HG03280 (cell line): ENCODE measurements at regions not wholly inside any gene's neighbourhood (a gene's known extent, or its start where the extent isn't known, plus 50 kb on each side); places are given as distances from the start of the nearest gene placed in this dataset.
"Not testable (repeated sequence)": the region's sequence is repeated elsewhere in the genome, so short reads cannot be mapped to it uniquely, and the experiment has no call there.

Experiments
- ATAC-seq: cut with Tn5 transposase; IDR thresholded peaks from one replicate; pipeline ENCODE4 v1.9.1; 2021; ENCODE audit warnings: mild to moderate bottlenecking, moderate library complexity; ENCODE audit not compliant: unreplicated experiment

DNA sequence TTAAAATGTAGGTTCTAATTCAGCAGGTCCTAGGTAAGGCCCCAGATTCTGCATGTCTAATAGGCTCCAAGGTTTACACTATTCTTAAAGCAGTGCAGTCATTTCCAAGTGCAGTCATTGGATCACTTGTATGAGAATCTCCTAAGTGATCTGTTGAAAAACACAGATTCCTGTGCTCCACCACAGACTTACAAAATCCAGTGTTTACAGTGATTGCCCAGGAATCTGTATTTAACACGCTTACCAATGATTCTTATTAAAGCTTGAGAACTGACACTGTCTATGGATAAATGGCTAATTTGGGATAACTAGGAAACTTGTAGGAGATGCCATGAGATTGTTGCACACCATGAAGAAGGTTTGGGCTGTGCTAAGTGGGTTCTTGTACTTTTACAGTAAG, 104.6 kb upstream of the PLEKHG1 start:
- no peak for ATAC-seq

DNA sequence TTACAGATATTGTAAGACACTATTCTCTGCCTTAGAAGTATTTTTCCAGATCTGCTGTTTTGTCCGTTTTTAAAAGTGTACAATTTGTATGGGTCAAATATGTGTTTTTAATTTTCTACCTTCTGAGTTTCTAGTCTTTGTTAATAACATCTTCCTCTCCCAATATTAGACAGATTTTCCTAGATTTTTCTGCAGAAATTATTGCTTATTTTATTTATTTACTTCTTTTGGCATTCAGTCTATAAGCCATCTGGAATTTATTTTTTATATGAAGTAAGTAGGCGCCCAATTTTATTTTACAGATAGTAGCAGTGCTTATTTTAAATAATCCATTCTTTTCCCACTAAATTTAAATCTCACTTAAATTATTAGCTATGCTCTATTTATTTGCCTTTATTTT, 103.1 kb upstream of the PLEKHG1 start:
- ATAC-seq: no peak

GRCh38 chr6:150499882-150500312, 99.8 kb upstream of the PLEKHG1 start:
- no peak for ATAC-seq

GRCh38 chr6:150500568-150500967, 99.1 kb upstream of the PLEKHG1 start:
- not testable (repeated sequence) for ATAC-seq

DNA sequence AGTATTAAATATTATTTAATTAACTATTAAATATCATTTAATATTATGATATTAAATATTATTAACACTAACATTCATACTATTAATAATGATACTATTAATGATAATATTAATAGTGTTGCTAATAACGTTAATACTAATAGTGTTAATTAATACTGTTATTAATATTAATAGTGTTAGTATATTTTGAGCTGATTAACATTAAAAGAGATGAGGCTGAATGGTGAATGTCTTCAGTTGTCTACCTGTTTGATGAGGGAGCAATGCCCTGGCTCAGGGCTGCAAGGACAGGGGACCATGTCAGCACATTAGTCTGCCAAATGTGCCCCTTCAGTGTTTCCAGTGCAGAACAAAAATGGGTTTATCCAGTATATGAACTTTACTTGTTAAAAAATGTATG, 96.6 kb upstream of the PLEKHG1 start:
- no peak for ATAC-seq

DNA sequence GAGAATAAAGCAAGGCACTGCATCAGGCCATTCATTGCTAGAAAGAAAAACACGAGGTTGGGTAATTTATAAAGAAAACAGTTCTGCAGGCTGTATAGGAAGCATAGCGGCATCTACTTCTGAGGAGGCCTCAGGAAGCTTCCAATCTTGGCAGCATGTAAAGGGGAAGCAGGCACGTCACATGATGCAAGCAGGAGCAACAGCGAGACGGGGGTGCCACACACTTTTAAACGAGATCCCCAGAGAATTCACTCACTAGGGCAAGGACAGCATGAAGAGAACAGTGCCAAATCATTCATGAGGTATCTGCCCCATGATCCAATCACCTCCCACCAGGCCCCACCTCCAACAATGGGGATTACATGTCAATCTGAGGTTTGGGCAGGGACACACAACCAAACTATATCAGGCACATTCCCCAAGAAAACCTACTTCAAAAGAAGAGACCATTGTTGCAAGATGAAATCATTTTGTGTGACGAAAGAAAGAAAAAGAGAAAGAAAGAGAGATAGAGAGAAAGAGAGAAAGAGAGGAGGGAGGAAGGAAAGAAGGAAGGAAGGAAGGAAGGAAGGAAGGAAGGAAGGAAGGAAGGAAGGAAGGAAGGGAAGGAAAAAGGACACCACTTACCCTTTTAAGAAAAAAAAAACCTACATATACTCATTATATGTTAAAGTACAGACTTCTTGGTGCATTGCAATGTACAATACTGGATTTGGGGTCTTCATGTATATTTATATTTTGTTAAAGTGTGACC, 95.9 kb upstream of the PLEKHG1 start:
- ATAC-seq: no peak

GRCh38 chr6:150507361-150507760, 92.3 kb upstream of the PLEKHG1 start:
- not testable (repeated sequence) for ATAC-seq

DNA sequence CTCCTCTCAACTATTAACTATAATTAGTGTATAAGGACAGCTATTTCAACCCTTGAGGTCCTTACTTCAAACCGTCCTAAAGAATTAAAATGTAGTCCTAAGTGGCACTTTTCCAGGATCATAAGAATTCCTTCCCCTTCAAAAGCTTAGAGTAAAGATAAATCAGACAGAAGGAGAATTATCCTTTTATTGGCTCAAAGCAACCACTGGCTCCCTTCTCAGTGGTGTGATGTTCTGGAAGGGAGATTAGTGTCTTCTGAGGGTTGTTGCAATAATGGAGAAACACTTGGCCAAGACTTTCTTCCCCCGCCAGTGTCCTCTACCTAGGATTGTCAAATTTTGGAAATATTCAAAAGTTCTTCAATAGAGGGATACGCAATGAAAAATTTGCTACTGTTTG, 89.1 kb upstream of the PLEKHG1 start:
- ATAC-seq: no peak

DNA sequence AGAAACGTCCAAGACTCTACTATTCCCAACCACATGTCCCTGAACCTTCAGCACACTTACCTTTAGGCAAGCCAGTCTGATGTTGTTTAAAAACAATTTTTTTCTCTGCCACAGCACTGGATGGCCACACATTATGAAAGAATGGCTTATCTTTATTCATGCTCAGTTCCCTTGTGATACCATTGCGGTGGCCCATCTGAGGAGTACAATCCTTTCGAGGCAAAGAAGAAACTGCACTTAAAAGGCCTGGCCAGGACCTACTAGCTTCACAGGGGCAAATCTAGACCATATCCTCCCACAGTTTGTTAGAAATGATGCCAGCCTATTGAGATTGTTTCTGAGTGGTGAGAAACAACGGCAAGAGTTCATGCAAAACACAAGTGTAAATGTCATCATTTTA, 88.4 kb upstream of the PLEKHG1 start:
- ATAC-seq: no peak

GRCh38 chr6:150514806-150515380, 84.8 kb upstream of the PLEKHG1 start:
- ATAC-seq: no peak

GRCh38 chr6:150516199-150516598, 83.5 kb upstream of the PLEKHG1 start:
- ATAC-seq: no peak

DNA sequence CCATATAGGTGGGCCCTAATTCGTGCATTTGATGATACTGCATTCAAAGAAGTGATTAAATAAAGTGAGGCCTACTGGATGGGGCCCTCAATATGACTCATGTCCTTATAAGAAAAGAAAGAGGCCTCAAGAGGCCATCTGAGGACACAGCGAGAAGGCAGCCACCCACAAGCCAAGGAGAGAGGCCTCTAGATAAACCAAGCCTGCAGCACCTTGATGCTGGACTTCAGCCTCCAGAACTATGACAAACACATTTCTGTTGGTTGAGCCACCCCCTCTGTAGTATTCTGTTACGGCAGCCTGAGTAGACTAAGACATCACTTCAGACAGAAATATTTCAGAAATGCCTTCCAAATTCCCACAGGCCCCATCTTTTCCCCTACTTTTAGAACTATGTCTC, 82.5 kb upstream of the PLEKHG1 start:
- ATAC-seq: no peak

GRCh38 chr6:150521482-150521881, 78.2 kb upstream of the PLEKHG1 start:
- ATAC-seq: no peak

DNA sequence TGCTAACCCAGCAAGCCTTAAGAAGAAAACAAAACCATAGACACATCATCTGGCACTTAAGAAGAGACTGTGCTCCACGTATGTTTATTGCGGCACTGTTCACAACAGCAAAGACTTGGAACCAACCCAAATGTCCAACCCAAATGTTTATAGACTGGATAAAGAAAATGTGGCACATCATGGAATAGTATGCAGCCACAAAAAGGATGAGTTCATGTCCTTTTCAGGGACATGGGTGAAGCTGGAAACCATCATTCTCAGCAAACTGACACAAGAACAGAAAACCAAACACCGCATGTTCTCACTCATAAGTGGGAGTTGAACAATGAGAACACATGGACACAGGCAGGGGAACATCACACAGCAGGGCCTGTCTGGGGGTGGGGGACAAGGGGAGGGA, 76.5 kb upstream of the PLEKHG1 start:
- not testable (repeated sequence) for ATAC-seq

GRCh38 chr6:150525300-150525699, 74.4 kb upstream of the PLEKHG1 start:
- ATAC-seq: no peak

GRCh38 chr6:150527100-150527499, 72.6 kb upstream of the PLEKHG1 start:
- no peak for ATAC-seq

GRCh38 chr6:150528648-150529285, 70.9 kb upstream of the PLEKHG1 start:
- ATAC-seq: no peak

DNA sequence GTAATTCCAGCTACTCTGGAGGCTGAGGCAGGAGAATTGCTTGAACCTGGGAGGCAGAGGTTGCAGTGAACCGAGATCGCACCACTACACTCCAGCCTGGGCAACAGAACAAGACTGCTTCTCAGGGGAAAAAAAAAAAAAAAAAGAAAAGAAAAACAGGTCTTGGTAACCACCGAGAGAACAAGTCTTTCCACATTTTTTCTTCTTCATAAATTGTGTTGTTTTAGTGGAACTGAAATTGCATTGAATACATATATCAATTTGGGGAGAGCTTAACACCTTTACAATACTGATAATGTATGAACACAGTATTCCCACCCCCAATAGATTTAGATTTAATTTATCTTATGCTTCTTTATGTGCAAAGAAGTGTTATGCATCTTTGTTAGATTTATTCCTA, 70.0 kb upstream of the PLEKHG1 start:
- ATAC-seq: no peak

GRCh38 chr6:150531957-150532356, 67.7 kb upstream of the PLEKHG1 start:
- no peak for ATAC-seq

DNA sequence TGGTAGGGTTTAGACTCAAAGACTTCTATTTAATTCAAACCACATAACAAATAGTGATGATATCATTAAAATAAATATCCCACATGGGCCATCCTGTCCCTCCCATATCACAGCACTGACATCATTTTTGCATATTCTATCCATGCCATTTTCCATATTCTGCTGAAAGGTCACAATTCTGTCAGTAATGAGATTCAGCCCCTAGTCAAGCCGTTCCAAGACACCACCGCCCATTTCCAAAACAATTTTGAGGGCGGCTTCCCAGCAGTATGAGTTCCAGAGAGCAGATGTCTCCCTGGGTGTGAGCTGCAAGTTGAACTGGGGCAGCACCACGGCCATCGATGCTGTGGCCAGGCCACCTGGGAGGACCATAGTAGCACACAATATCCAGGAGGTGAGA, 65.1 kb upstream of the PLEKHG1 start:
- ATAC-seq: no peak

- no peak for ATAC-seq
Observed at GRCh38 chr6:150535151-150535804, 64.4 kb upstream of the PLEKHG1 start.

GRCh38 chr6:150535818-150536220, 63.9 kb upstream of the PLEKHG1 start:
- ATAC-seq: no peak
